CMK (cell line): ENCODE measurements at regions not wholly inside any gene's neighbourhood (a gene's known extent, or its start where the extent isn't known, plus 50 kb on each side); places are given as distances from the start of the nearest gene placed in this dataset.
A peak's percentile ranks its signal among the peaks of the same experiment; 100 is the strongest.

Source experiments
- DNase-seq: peaks from one replicate; pipeline ENCODE4 v3.0.0-alpha.2; 2010; ENCODE audit warnings: low read depth

- no peak for DNase-seq
Observed at GRCh38 chr22:48096851-48097665, 1334.6 kb downstream of the TBC1D22A start.

- no peak for DNase-seq
Observed at GRCh38 chr22:48096411-48096810, 1334.0 kb downstream of the TBC1D22A start.

GRCh38 chr22:48093981-48094380, 1331.5 kb downstream of the TBC1D22A start:
- DNase-seq: no peak

DNA sequence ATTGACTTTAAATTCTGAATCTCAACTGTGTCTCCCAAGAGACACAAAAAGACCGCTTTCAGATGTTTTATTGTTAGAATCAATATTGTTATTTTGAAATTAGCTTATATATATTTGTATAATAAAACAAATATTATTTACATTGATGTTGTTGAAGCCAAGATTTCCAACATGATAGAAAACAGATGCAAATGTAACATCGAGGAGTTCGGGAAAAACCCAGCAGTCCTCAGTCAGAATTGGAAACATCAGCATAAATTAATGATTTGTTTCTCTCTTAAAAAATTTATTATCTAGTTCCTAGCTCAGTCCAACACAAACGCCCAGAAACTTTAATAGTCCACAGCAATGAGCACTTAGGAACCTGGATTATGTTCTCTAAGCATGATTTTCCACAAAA, 1330.4 kb downstream of the TBC1D22A start:
- no peak for DNase-seq

- DNase-seq: no peak
Observed at GRCh38 chr22:48091656-48092223, 1329.3 kb downstream of the TBC1D22A start.

DNA sequence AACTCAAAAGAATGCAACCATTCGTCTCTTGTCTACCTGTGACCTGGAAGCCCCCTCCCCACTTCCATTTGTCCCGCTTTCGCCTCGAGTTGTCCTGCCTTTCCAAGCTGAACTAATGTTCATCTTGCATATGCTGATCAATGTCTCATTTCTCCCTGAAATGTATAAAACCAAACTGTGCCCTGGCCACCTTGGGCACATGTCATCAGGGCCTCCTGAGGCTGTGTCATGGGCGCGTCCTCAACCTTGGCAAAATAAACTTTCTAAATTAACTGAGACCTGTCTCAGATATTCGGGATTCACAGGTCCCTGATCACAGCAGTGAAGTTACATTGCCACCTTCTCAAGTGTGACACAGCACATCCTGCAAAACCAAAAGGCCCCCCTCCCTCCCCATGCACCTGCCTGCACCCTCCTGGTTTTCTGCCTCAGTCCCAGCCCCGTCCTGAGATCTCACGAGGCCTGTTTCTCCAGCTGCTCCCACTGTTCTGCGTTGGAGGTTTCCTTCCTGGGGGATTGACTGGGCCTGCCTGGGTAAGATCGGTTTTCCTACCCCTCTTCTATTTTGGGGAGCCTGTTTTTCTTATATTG, 1328.7 kb downstream of the TBC1D22A start:
- no peak for DNase-seq

DNA sequence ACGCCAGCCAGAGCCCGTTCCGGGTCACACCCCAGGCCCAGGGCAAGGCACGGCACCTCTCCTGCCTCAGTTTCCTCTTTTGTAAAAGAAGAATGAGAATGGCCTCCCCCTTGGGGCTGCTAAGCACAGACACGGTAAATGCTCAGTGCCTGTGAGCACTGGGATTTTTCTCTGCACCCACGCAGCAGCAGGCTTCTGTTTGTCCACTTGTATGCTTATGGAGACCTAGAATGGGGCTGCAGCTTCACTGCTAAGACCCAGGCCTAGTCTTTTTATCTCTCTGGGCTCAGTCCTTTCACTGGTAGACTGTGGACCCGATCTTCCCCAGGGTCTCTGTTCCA, 1327.9 kb downstream of the TBC1D22A start:
- no peak for DNase-seq

GRCh38 chr22:48089601-48090331, 1327.3 kb downstream of the TBC1D22A start:
- DNase-seq: no peak

- no peak for DNase-seq
Observed at GRCh38 chr22:48088926-48089536, 1326.6 kb downstream of the TBC1D22A start.

DNA sequence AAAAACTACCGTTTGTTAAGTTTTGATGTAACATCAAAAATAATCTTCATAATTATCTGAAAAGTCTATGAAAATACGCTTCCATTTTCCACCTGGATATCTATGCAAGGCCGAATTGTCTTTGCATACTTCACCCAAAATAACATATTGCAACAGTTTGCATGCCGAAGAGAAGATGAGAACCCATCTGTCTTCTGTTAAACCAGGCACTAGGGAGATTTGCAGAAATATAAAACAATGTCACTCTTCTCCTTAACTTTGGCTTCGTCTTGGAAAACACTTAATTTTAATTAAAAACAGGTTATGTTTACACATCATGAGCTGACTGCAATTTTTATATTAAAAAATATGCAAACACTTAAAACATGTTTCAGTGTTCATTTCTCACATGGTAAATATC, 1325.8 kb downstream of the TBC1D22A start:
- no peak for DNase-seq

GRCh38 chr22:48085901-48086645, 1323.6 kb downstream of the TBC1D22A start:
- no peak for DNase-seq

GRCh38 chr22:48084729-48085050, 1322.2 kb downstream of the TBC1D22A start:
- DNase-seq: no peak

GRCh38 chr22:48084041-48084728, 1321.7 kb downstream of the TBC1D22A start:
- peak; percentile 17 for DNase-seq

GRCh38 chr22:48083502-48083901, 1321.1 kb downstream of the TBC1D22A start:
- DNase-seq: no peak

GRCh38 chr22:48082284-48082683, 1319.8 kb downstream of the TBC1D22A start:
- DNase-seq: no peak

DNA sequence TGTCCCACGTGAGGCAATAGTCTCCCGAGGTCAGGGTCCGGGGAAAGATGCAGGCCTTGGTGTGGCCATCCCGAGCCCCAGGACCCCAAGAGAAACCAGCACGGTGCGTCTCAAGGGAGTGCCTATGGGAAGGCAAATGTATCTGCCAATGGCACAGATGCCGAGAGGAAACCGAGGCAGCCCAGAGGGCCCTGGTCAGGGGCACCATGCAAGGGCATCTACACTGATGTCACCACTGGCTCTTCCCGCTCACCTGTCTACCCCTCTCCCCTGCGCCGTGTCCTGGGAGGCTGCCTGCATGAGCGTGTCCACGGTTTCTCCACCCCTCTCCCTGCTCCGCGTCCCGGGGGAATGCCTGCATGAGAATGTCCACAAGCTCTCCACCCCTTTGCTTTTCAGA, 1318.8 kb downstream of the TBC1D22A start:
- DNase-seq: no peak

- no peak for DNase-seq
Observed at GRCh38 chr22:48080316-48081165, 1318.1 kb downstream of the TBC1D22A start.

DNA sequence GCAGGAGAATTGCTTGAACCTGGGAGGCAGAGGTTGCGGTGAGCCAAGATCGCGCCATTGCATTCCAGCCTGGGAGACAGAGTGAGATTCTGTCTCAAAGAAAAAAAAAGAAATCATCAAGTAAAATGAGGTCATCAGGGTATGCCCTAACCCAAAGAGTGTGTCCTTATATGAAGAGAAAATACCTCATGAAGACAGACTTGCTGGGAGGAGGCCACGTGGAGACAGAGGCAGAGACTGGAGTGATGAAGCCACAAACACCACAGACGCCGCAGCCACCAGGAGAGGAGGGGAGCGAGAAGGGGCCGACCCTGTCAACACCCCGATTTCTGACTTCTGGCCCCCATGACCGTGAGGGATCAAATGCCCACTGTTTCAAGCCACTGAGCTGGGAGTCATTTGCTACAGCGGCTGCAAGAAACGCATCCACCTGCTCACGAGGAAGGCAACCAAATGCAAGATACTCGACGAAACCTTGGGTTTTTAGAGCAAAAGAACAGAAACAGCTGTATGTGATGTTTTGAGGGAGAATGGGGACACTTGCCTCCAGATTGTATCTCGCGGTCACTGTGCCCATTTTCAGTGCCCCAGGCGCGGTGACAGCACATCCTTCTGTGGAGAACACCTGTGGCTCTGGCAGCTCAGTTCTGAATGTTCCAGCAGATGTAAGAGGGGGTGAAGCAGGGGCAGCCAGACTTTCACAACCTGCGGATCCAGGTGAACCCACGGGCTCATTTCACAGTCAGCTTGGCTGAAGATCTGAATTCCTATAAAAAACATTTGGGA, 1317.2 kb downstream of the TBC1D22A start:
- no peak for DNase-seq

- no peak for DNase-seq
Observed at GRCh38 chr22:48078825-48079224, 1316.4 kb downstream of the TBC1D22A start.
